ENCODE measurements at regions not wholly inside any gene's neighbourhood (a gene's known extent, or its start where the extent isn't known, plus 50 kb on each side); places are given as distances from the start of the nearest gene placed in this dataset.

GRCh38 chr5:125837866-125838265, 585.3 kb upstream of the GRAMD2B start:
- DNase-seq (ENCODE audit: low read depth in 2 of 2): no peak

- no peak for DNase-seq (ENCODE audit: low read depth in 2 of 2)
These were observed 575.6 kb upstream of the GRAMD2B start for GRCh38 chr5:125847561-125847960.

GRCh38 chr5:125848751-125849150, 574.5 kb upstream of the GRAMD2B start:
- no peak for DNase-seq (ENCODE audit: low read depth in 2 of 2)

- DNase-seq (ENCODE audit: low read depth in 2 of 2): no peak
These were observed 566.3 kb upstream of the GRAMD2B start for GRCh38 chr5:125856949-125857348.

GRCh38 chr5:125863579-125863978, 559.6 kb upstream of the GRAMD2B start:
- DNase-seq (ENCODE audit: low read depth in 2 of 2): no peak

- no peak for DNase-seq (ENCODE audit: low read depth in 2 of 2)
These were observed 557.9 kb upstream of the GRAMD2B start for GRCh38 chr5:125865166-125865815.

- no peak for DNase-seq (ENCODE audit: low read depth in 2 of 2)
These were observed 555.2 kb upstream of the GRAMD2B start for GRCh38 chr5:125868036-125868435.

GRCh38 chr5:125870256-125870655, 553.0 kb upstream of the GRAMD2B start:
- DNase-seq (ENCODE audit: low read depth in 2 of 2): no peak

- no peak for DNase-seq (ENCODE audit: low read depth in 2 of 2)
These were observed 549.2 kb upstream of the GRAMD2B start for GRCh38 chr5:125874057-125874456.

GRCh38 chr5:125874717-125875116, 548.5 kb upstream of the GRAMD2B start:
- no peak for DNase-seq (ENCODE audit: low read depth in 2 of 2)

- DNase-seq (ENCODE audit: low read depth in 2 of 2): no peak
These were observed 546.0 kb upstream of the GRAMD2B start for GRCh38 chr5:125877248-125877647.

- DNase-seq (ENCODE audit: low read depth in 2 of 2): no peak
These were observed 541.1 kb upstream of the GRAMD2B start for GRCh38 chr5:125882061-125882460.

GRCh38 chr5:125883223-125883622, 540.0 kb upstream of the GRAMD2B start:
- no peak for DNase-seq (ENCODE audit: low read depth in 2 of 2)

- DNase-seq (ENCODE audit: low read depth in 2 of 2): no peak
These were observed 534.9 kb upstream of the GRAMD2B start for GRCh38 chr5:125888358-125888757.

- no peak for DNase-seq (ENCODE audit: low read depth in 2 of 2)
These were observed 532.7 kb upstream of the GRAMD2B start for GRCh38 chr5:125890511-125890931.

- DNase-seq (ENCODE audit: low read depth in 2 of 2): no peak
These were observed 532.0 kb upstream of the GRAMD2B start for GRCh38 chr5:125891061-125891725.

GRCh38 chr5:125894383-125894782, 528.8 kb upstream of the GRAMD2B start:
- no peak for DNase-seq (ENCODE audit: low read depth in 2 of 2)

- DNase-seq (ENCODE audit: low read depth in 2 of 2): no peak
These were observed 526.8 kb upstream of the GRAMD2B start for GRCh38 chr5:125896368-125896767.

GRCh38 chr5:125897089-125897488, 526.1 kb upstream of the GRAMD2B start:
- no peak for DNase-seq (ENCODE audit: low read depth in 2 of 2)

- DNase-seq (ENCODE audit: low read depth in 2 of 2): no peak
These were observed 524.3 kb upstream of the GRAMD2B start for GRCh38 chr5:125898851-125899405.

GRCh38 chr5:125912028-125912427, 511.2 kb upstream of the GRAMD2B start:
- DNase-seq (ENCODE audit: low read depth in 2 of 2): no peak

- no peak for DNase-seq (ENCODE audit: low read depth in 2 of 2)
These were observed 510.0 kb upstream of the GRAMD2B start for GRCh38 chr5:125913200-125913599.

- no peak for DNase-seq (ENCODE audit: low read depth in 2 of 2)
These were observed 508.7 kb upstream of the GRAMD2B start for GRCh38 chr5:125914471-125914870.

Measured in stimulated activated CD8-positive, alpha-beta memory T cell treated with anti-CD3 and anti-CD28 coated beads, Interleukin-2, amount 100 ng/mL, for 1 hour (primary cell).